DMS153 treated with DMSO at 0.1 percent for 48 hours (cell line): ENCODE measurements at regions not wholly inside any gene's neighbourhood (a gene's known extent, or its start where the extent isn't known, plus 50 kb on each side); places are given as distances from the start of the nearest gene placed in this dataset.
"Not testable (repeated sequence)": the region's sequence is repeated elsewhere in the genome, so short reads cannot be mapped to it uniquely, and the experiment has no call there.

Experiments used
- DNase-seq: peaks from one replicate; lab custom pipeline; 2025; ENCODE audit not compliant: unreplicated experiment; lab: John Stamatoyannopoulos, UW

DNA sequence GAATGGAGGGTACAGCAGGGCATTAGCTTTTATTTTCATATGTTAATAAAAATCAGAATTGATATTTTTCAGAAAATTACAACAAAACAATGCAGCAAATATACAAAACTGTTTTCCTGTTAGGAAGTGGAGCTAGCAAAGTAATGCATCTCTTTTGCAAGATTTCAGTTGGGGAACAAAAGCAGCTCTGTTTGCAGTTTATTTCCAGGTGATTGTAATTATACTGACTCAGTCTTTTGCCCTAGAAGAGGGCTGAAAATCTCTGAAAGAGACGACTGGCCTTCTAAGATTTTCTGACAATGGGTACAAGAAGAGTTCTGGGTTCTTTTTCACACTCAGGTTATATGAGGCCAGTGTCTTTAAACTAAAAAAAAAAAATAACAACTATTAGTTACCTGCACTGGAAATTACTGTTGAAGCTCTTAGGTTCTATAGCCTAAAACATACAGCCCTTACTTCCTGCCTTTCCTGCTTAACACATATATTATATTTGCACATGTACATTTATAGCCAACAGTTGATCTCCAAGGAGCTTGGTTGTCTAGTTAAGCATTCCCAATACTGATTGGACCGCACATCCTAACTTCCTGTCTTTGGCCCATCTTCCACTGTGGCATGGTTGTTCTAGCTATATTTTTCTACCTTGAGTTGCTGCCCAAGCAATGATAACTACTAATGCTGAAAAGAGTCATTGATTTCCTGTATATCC lies 199.1 kb upstream of the KRR1 start:
- no peak for DNase-seq

GRCh38 chr12:75709503-75709902 lies 198.1 kb upstream of the KRR1 start:
- no peak for DNase-seq

GRCh38 chr12:75708802-75709201 lies 197.4 kb upstream of the KRR1 start:
- DNase-seq, result no peak

DNA sequence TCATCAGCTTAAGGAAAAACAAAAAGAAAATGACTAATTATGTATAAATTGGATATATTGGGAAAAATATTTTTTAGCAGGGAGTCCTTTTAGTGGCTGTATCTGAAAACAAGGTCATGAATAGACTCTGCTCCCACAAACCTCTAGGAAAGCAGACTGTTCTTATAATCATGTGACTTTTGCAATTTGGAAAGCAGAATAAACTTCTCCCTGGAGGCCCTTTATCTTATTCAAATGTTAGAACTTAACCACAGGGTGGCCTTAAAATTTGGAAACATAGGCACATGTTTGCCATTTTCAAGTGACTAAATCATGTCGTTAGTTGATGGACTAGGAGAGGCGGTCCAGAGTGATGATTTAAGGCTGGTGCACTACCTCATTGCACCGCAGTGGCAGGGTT lies 196.6 kb upstream of the KRR1 start:
- no peak for DNase-seq

GRCh38 chr12:75706786-75707605 lies 195.6 kb upstream of the KRR1 start:
- DNase-seq, result no peak

DNA sequence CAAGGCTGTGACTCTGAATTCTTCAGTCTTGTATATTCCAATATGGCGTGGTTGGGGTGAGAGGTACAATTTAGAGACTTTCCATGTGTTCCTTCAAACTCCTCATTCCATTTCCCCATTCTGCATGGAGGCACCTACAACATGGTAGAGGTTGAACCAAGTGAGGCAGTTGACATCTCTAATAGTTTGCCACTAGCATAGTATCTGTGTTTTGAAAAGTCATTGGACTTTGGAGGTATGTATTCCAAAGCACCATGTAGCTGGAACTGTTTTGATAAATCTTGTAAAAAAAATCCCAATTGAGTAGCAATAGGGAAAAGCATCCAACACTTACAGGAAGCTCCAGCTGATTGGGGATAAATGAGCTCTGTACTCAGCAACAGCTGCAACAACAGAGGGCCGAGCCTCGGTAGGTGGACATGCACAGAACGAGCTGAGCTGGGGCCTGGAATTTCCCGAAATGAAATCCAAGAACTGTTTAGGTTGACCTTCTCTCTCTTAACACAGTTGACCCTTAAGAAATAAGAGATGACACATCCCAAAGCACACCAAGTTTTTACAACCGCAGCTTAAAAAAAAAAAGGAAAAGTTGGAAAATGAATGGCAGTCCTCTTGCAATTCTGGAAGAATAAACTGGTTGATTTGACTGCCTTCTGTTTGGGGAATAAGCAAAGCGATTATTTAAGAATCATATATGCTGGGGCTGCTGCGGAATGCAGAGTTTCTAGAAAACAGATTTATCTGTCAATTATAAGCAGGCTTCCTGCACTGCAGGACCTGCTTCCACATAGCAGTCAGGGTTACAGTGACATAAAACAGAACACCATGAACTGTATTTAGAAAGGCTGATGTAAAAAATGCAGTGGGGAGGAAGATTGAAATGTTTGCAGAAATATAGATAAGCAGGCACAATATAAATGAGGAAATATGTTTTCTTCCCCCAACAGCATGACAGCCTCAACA lies 194.6 kb upstream of the KRR1 start:
- no peak for DNase-seq

DNA sequence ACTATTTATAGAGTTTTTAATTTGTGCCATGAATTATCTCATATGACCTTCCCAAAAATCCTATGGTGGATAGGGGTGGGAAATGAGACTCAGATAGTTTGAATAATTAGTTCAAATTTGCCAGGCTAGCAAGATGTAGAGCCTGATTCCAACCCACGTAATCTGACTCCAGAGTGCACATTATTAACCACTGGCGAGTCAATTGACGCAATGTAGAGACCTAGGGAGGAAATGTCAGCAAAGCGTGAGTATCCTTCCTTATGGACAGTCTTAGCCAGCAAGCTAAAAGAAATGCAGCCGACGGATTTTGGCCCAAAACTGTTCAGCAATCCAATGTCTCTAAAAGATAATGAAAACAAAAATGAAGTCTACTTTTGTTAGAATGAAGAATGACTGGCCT lies 193.3 kb upstream of the KRR1 start:
- DNase-seq, result no peak

DNA sequence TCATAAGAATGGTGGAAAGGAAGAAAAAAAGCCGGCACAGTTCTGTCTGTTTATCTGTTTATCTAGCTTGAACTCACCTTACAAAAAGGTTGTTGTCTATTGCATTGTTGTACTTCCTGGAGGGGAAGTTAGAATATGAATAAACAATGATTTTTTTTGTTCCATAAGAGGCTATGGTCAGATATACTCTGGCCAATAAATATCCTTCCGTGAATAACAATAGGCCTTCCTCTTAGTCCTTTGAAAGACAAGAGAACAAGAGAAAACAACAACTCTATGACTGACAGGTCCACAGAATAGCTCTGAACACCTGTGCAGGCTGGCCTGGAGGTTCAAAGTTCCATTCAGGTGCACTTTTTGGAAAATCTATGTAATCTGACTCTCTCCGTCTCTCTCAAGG lies 192.8 kb upstream of the KRR1 start:
- DNase-seq, result no peak

GRCh38 chr12:75703131-75703530 lies 191.7 kb upstream of the KRR1 start:
- no peak for DNase-seq

DNA sequence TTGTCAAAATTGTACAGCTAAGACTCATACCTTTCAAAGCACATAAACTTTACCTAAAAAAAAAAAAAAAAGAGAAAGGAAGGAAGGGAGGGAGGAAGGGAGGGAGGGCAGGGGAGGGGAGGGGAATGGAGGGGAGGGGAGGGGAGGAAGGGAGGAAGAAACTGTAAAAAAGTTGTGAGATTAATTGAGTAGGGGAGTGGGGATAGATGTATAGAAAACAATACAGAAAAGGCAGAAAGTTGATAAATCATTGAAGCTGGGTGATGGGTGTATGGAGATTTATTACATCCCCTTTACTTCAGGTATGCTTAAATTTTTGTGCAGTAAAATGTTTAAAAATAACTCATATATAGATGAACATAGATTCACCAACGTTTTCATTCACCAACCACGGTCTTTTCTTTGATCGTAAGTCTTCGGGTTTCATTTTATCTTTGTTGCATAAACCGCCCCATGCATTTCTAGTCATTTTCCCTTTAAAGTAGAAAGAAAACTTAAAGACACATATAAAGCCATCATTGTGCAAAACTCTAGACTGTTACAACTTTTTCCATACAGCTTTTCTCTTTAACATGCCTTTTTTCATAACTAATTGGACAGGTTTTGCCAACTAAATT lies 191.2 kb upstream of the KRR1 start:
- DNase-seq, result no peak

GRCh38 chr12:75701859-75702258 lies 190.4 kb upstream of the KRR1 start:
- DNase-seq, result no peak

DNA sequence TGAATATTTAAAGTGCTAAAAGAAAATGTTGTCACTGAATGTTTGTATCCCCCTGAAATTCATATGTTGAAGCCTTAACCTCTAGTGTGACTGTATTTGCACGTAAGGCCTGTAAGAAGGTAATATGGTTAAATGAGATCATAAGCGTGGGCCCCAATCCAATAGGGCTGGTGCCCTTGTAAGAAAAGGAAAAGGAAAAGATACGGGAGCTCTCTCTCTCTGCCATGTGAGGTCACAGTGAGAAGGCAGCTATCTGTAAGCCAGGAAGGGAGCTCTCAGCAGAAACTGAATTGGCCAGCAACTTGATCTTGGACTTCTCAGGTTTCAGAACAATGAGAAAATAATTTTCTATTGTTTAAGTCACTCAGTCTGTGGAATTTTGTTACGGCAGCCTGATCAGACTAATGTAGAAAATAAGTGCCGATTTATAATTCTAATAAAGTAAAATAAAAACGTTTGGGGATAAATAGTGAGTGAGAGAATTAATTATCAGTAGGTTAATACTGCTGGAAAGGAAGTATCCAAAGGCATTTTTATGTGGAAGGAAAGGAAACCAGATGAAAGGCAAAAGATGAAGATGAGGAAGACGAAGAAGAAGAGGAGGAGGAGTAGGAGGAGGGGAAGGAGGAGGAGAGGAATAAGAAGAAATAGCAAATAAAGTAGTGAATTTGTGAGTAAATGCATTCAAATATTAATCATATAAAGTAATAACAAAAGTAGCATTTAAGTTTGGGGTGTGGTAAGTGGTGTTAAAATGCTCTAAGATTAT lies 188.5 kb upstream of the KRR1 start:
- DNase-seq, result no peak

GRCh38 chr12:75699251-75699650 lies 187.8 kb upstream of the KRR1 start:
- DNase-seq, result no peak

DNA sequence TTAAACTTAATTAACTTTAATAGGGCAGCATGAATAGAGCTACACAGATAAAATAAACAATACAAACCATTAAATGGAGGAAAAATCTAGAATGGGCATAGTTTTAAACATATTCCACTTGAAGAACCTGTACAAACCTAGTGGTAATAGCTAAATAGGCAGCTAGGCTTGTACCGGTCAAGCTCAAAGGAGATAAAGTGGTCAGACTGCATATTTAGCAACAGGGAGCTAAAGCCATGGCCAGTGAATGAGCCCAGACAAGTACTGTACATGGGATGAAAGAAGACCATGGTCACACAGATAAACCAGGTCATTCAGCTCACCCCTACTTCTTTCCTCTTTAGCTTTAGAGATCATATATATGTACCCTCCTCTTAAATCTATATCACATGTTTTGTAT lies 186.6 kb upstream of the KRR1 start:
- DNase-seq, result no peak

- DNase-seq, result no peak
These were observed 184.5 kb upstream of the KRR1 start for GRCh38 chr12:75695926-75696325.

DNA sequence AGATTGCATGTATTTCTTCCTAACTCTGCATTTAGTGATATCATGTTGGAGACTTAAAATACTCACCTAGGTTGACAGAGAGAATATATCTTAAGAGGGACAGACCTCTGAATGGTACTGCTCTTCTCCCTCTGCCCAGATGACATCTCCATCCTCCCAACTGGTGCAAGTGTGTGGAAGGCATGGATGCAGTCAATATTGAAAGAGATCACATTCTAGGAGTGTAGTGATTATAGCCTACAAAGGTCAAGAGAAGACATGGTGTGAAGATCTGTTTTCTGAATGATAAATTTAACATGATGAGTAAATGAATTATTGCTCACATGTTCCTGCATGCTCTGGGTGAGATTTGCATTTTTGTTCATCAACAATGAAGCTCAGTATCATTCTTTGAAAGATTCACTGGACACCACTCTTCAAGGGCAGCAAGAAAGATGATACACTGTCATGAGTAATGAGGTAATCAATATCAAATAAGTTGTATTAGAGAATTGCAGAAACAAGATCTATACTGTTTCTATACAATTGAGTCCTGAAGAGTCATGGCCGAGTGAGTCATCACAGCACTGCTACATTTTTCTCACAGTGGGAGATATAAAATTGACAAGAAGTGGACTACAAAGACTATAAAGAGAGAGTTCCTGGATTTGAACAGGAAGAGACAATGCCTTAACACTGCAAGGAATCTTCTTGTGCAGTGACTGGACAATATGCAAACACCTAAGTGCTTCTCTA lies 183.3 kb upstream of the KRR1 start:
- no peak for DNase-seq

GRCh38 chr12:75692876-75693275 lies 181.5 kb upstream of the KRR1 start:
- no peak for DNase-seq

DNA sequence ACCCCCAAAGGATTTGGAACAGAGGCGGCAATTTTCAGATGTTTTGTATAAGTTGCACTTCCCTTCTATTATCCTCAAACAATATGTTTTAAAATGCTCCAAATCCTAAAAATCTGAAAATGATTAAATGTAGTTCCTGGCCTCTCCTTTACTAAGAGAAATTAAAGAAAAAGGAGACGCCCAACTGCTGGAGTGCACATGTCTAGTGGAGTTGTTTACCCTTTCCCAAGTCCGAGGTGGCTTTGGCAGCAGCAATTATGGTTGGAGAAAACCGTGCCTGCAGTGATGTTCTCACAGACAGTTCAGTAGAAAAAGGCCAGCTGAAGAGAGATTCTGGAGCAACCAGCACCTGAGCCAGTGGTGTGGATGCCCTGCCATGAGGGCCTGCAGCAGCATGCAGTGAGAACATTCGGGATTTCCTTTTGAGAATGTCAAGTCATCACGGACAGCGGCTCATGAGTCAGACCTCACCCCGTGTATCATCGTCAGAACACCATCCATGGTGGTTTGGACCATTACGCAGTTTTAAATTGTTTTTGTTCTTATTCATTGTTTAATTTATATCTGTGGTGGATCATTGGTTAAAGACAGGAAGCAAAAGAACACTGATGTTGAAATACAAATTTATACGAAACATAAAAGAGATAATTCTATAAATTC lies 179.0 kb upstream of the KRR1 start:
- DNase-seq, result no peak

DNA sequence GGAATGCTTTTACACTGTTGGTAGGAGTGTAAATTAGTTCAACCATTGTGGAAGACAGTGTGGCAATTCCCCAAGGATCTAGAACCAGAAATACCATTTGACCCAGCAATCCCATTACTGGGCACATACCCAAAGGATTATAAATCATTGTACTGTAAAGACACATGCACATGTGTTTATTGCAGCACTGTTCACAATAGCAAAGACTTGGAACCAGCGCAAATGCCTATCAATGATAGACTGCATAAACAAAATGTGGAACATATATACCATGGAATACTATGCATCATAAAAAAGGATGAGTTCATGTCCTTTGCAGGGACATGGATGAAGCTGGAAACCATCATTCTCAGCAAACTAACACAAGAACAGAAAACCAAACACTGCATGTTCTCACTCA lies 174.8 kb upstream of the KRR1 start:
- DNase-seq, result not testable (repeated sequence)
